ENCODE measurements at regions not wholly inside any gene's neighbourhood (a gene's known extent, or its start where the extent isn't known, plus 50 kb on each side); places are given as distances from the start of the nearest gene placed in this dataset.

DNA sequence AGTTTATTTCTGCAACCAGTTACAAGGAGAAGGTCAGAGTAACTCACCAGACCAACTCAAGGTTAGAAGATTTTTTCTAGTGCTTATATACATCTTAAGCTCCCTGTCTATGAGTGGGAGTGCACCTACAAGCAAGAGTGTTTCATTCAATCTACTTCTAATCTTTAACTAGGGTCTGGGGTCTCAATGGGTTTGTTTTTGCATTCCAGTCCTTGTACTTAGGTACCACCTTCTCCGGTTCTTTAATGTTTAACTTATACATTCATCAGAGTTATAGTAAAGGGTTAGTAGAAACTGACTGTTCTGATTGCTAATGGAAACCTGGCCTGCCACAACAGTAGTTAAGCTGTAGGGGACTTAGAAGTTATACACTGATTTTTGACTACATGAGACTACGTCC is 271.7 kb downstream of the HTR1A start:
- TF ChIP-seq, protein P1, sequence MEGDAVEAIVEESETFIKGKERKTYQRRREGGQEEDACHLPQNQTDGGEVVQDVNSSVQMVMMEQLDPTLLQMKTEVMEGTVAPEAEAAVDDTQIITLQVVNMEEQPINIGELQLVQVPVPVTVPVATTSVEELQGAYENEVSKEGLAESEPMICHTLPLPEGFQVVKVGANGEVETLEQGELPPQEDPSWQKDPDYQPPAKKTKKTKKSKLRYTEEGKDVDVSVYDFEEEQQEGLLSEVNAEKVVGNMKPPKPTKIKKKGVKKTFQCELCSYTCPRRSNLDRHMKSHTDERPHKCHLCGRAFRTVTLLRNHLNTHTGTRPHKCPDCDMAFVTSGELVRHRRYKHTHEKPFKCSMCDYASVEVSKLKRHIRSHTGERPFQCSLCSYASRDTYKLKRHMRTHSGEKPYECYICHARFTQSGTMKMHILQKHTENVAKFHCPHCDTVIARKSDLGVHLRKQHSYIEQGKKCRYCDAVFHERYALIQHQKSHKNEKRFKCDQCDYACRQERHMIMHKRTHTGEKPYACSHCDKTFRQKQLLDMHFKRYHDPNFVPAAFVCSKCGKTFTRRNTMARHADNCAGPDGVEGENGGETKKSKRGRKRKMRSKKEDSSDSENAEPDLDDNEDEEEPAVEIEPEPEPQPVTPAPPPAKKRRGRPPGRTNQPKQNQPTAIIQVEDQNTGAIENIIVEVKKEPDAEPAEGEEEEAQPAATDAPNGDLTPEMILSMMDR (IDR thresholded peaks at IDR 0.05 in 2 of 3, conservative IDR thresholded peaks at IDR 0.05 in 1 of 3; ENCODE audit: insufficient read depth in 2 of 3, low read depth in 1 of 3, low read length in 3 of 3): no peak
- no peak for TF ChIP-seq KAT8 (IDR thresholded peaks at IDR 0.05; ENCODE audit: low read depth)
- TF ChIP-seq CBFA2T2 (conservative IDR thresholded peaks at IDR 0.05): no peak
- TF ChIP-seq KDM4B (IDR thresholded peaks at IDR 0.05; ENCODE audit: borderline replicate concordance in 2 of 2, low read depth in 1 of 2): no peak
- no peak for TF ChIP-seq FOXK1 (CRISPR knock-in tag; IDR thresholded peaks at IDR 0.05; ENCODE audit: borderline replicate concordance)
- TF ChIP-seq EP300 (IDR thresholded peaks at IDR 0.05; ENCODE audit: low read length): no peak
- TF ChIP-seq, protein P2, sequence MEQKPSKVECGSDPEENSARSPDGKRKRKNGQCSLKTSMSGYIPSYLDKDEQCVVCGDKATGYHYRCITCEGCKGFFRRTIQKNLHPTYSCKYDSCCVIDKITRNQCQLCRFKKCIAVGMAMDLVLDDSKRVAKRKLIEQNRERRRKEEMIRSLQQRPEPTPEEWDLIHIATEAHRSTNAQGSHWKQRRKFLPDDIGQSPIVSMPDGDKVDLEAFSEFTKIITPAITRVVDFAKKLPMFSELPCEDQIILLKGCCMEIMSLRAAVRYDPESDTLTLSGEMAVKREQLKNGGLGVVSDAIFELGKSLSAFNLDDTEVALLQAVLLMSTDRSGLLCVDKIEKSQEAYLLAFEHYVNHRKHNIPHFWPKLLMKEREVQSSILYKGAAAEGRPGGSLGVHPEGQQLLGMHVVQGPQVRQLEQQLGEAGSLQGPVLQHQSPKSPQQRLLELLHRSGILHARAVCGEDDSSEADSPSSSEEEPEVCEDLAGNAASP (IDR thresholded peaks at IDR 0.05): no peak
- no peak for TF ChIP-seq EZH2 (IDR thresholded peaks at IDR 0.05; ENCODE audit: borderline replicate concordance, low read depth, low read length)
- TF ChIP-seq ELF4 (CRISPR knock-in tag; IDR thresholded peaks at IDR 0.05): no peak
- no peak for TF ChIP-seq FOSL1 (tag; conservative IDR thresholded peaks at IDR 0.05)
- TF ChIP-seq POLR2AphosphoS5 (IDR thresholded peaks at IDR 0.05; ENCODE audit: control insufficient read depth, insufficient read depth, low read depth, low read length): no peak
- TF ChIP-seq SIN3A (IDR thresholded peaks at IDR 0.05; ENCODE audit: borderline replicate concordance in 2 of 2, control insufficient read depth in 1 of 2, low read depth in 2 of 2, low read length in 2 of 2): no peak
- TF ChIP-seq GTF2F1 (IDR thresholded peaks at IDR 0.05; ENCODE audit: low read depth, low read length): no peak

All from K562 (cell line).